ENCODE measurements at regions not wholly inside any gene's neighbourhood (a gene's known extent, or its start where the extent isn't known, plus 50 kb on each side); places are given as distances from the start of the nearest gene placed in this dataset.

GRCh38 chr3:189502256-189502655 is 128.9 kb upstream of the TP63 start:
- no peak for DNase-seq

GRCh38 chr3:189502676-189503257 is 128.4 kb upstream of the TP63 start:
- no peak for DNase-seq

- no peak for DNase-seq
Observed at GRCh38 chr3:189507856-189508255, 123.3 kb upstream of the TP63 start.

- no peak for DNase-seq
Observed at GRCh38 chr3:189508784-189509501, 122.2 kb upstream of the TP63 start.

- no peak for DNase-seq
Observed at GRCh38 chr3:189512039-189512438, 119.2 kb upstream of the TP63 start.

GRCh38 chr3:189512821-189513220 is 118.4 kb upstream of the TP63 start:
- DNase-seq: no peak

- DNase-seq: peak; percentile 34 to 45
Observed at GRCh38 chr3:189513281-189514117, 117.7 kb upstream of the TP63 start.

GRCh38 chr3:189516039-189516438 is 115.2 kb upstream of the TP63 start:
- no peak for DNase-seq

- DNase-seq: no peak
Observed at GRCh38 chr3:189517981-189518380, 113.2 kb upstream of the TP63 start.

GRCh38 chr3:189519458-189519857 is 111.7 kb upstream of the TP63 start:
- DNase-seq: no peak

GRCh38 chr3:189529468-189529867 is 101.7 kb upstream of the TP63 start:
- no peak for DNase-seq

GRCh38 chr3:189529889-189530471 is 101.2 kb upstream of the TP63 start:
- no peak for DNase-seq

- no peak for DNase-seq
Observed at GRCh38 chr3:189530822-189531221, 100.4 kb upstream of the TP63 start.

- no peak for DNase-seq
Observed at GRCh38 chr3:189531271-189531670, 99.9 kb upstream of the TP63 start.

GRCh38 chr3:189534531-189534930 is 96.7 kb upstream of the TP63 start:
- no peak for DNase-seq

- no peak for DNase-seq
Observed at GRCh38 chr3:189537135-189537534, 94.1 kb upstream of the TP63 start.

- no peak for DNase-seq
Observed at GRCh38 chr3:189547448-189547847, 83.7 kb upstream of the TP63 start.

GRCh38 chr3:189548053-189548452 is 83.1 kb upstream of the TP63 start:
- DNase-seq: no peak

GRCh38 chr3:189551007-189551406 is 80.2 kb upstream of the TP63 start:
- DNase-seq: no peak

GRCh38 chr3:189554868-189555557 is 76.2 kb upstream of the TP63 start:
- no peak for DNase-seq

GRCh38 chr3:189555558-189555881 is 75.7 kb upstream of the TP63 start:
- DNase-seq: no peak

GRCh38 chr3:189557824-189558223 is 73.4 kb upstream of the TP63 start:
- no peak for DNase-seq

- DNase-seq: no peak
Observed at GRCh38 chr3:189561256-189561655, 69.9 kb upstream of the TP63 start.
